Glutamatergic neuron (in vitro differentiated cells): ENCODE measurements at regions not wholly inside any gene's neighbourhood (a gene's known extent, or its start where the extent isn't known, plus 50 kb on each side); places are given as distances from the start of the nearest gene placed in this dataset.

Experiments
- DNase-seq: peaks from one replicate; pipeline ENCODE4 v3.0.0; 2022
- H3K27ac Mint-ChIP-seq: one replicate; pipeline ENCODE4 v1.8.0; 2020; ENCODE audit warnings: mild to moderate bottlenecking, mixed read lengths, inconsistent platforms; ENCODE audit not compliant: unreplicated experiment
- H3K27me3 Mint-ChIP-seq: one replicate; pipeline ENCODE4 v1.8.0; 2020; ENCODE audit warnings: mild to moderate bottlenecking, moderate library complexity, mixed read lengths, inconsistent platforms; ENCODE audit not compliant: unreplicated experiment
- H3K36me3 Mint-ChIP-seq: one replicate; pipeline ENCODE4 v1.8.0; 2020; ENCODE audit warnings: mild to moderate bottlenecking, mixed read lengths, inconsistent platforms; ENCODE audit not compliant: unreplicated experiment
- H3K4me1 Mint-ChIP-seq: one replicate; pipeline ENCODE4 v1.8.0; 2020; ENCODE audit warnings: mild to moderate bottlenecking, low read depth, mixed read lengths, inconsistent platforms; ENCODE audit not compliant: unreplicated experiment
- H3K4me3 Mint-ChIP-seq: one replicate; pipeline ENCODE4 v1.8.0; 2020; ENCODE audit warnings: mild to moderate bottlenecking, mixed read lengths, inconsistent platforms; ENCODE audit not compliant: unreplicated experiment
- H3K9me3 Mint-ChIP-seq: one replicate; pipeline ENCODE4 v1.8.0; 2020; ENCODE audit warnings: mild to moderate bottlenecking, moderate library complexity, mixed read lengths, inconsistent platforms; ENCODE audit not compliant: unreplicated experiment
- TF ChIP-seq, protein P1 (sequence below): fragments of 200-600 bp; sonication (generic); IDR thresholded peaks from one replicate; pipeline ENCODE4 v1.5.0; 2021; ENCODE audit not compliant: partially characterized antibody, unreplicated experiment

DNA sequence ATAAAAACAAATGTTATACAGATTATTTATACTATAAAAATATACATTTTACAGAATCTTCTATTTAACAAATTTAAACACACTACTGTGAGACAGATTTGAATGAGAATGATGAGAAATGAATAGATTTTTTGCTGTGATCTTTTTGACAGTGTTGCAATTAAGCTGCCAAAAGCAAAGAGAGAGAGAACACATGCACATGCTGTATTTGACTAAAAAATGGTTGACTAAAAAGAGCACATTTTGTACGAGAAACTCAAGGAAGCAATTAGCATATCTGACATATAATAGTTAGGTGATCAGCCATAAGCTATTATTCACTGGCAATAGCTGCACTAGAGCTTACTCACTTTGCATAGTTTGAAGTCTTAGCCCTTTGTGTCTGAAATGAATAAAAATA, 115.8 kb downstream of the SYT10 start:
- no peak for DNase-seq
- H3K9me3 Mint-ChIP-seq, result no peaks in the 10 kb centered on the region
- TF ChIP-seq, protein P1, sequence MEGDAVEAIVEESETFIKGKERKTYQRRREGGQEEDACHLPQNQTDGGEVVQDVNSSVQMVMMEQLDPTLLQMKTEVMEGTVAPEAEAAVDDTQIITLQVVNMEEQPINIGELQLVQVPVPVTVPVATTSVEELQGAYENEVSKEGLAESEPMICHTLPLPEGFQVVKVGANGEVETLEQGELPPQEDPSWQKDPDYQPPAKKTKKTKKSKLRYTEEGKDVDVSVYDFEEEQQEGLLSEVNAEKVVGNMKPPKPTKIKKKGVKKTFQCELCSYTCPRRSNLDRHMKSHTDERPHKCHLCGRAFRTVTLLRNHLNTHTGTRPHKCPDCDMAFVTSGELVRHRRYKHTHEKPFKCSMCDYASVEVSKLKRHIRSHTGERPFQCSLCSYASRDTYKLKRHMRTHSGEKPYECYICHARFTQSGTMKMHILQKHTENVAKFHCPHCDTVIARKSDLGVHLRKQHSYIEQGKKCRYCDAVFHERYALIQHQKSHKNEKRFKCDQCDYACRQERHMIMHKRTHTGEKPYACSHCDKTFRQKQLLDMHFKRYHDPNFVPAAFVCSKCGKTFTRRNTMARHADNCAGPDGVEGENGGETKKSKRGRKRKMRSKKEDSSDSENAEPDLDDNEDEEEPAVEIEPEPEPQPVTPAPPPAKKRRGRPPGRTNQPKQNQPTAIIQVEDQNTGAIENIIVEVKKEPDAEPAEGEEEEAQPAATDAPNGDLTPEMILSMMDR, result no peak
- no peaks in the 10 kb centered on the region for H3K27me3 Mint-ChIP-seq
- H3K4me1 Mint-ChIP-seq, result no peaks in the 10 kb centered on the region
- no peaks in the 10 kb centered on the region for H3K36me3 Mint-ChIP-seq
- no peak overlapping the region for H3K27ac Mint-ChIP-seq
- no peak overlapping the region for H3K4me3 Mint-ChIP-seq

DNA sequence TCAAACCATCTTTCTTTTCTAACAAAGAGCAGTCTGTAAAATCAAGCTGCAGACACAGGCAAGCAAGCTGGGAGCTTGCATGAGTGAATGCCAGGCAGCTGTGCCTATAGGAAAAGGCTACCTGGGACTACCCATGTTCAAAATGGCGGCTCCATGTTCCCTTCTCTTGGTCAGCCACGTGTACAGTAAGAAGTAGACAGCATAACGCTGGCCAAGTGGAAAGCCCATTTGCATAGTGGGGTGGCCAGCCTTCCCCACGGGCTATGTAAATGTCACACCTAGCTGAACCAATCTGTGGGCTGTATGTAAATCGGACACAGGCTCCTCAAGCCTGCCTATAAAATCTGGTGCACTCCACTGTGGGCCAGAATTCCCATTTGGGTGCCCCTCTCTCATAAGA, 117.1 kb downstream of the SYT10 start:
- DNase-seq, result no peak
- Mint-ChIP-seq H3K36me3 (no peaks in the 10 kb centered on the region), H3K4me1 (no peaks in the 10 kb centered on the region), H3K9me3 (no peaks in the 10 kb centered on the region), H3K4me3 (no peak overlapping the region), H3K27ac (no peak overlapping the region), H3K27me3 (no peaks in the 10 kb centered on the region)
- TF ChIP-seq, protein P1, result no peak

DNA sequence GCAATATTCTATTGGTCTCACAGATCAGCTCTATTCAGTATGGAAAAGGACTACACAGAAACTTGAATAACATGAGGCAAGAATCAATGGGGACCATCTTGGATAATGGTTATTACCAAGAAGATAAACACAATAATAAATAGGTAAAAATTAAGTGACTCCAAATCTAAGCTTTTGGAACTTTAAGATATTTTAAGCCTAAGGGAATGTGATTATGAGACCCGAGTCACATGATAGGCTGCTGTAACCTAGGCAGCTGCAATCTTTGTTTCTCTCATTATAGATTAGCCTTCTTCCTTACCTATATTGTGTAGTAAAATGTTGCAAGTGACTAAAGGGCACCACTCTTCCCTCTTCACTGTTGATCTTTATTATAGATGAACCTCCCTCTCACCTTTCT, 121.9 kb downstream of the SYT10 start:
- DNase-seq, result no peak
- H3K36me3 Mint-ChIP-seq, result no peaks in the 10 kb centered on the region
- no peaks in the 10 kb centered on the region for H3K27me3 Mint-ChIP-seq
- TF ChIP-seq, protein P1, result no peak
- no peak overlapping the region for H3K27ac Mint-ChIP-seq
- H3K4me1 Mint-ChIP-seq, result no peaks in the 10 kb centered on the region
- H3K9me3 Mint-ChIP-seq, result no peaks in the 10 kb centered on the region
- no peak overlapping the region for H3K4me3 Mint-ChIP-seq

DNA sequence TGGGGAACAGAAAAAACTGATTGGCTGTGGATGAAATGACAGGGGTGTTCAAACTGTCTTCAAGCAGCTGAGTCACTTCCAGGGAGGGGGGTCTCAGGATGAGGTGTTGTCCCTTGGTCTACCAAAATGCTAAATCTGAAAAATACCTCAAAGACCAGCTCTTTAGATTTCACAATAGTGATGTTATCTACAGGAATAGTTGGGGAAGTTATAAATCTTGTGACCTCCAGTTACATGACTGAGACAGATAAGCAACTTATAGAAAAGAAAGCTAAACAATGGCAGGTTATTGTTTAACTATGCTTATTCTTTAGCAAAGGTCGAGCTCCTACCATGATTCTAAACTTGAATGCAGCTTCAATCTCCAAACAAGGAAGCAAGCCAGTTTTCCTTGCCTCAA, 125.4 kb downstream of the SYT10 start:
- no peak overlapping the region for H3K4me3 Mint-ChIP-seq
- TF ChIP-seq, protein P1, result no peak
- no peaks in the 10 kb centered on the region for H3K36me3 Mint-ChIP-seq
- H3K27ac Mint-ChIP-seq, result no peak overlapping the region
- no peaks in the 10 kb centered on the region for H3K4me1 Mint-ChIP-seq
- H3K27me3 Mint-ChIP-seq, result peaks cover 2% of the 10 kb centered on the region
- DNase-seq, result no peak
- no peaks in the 10 kb centered on the region for H3K9me3 Mint-ChIP-seq

DNA sequence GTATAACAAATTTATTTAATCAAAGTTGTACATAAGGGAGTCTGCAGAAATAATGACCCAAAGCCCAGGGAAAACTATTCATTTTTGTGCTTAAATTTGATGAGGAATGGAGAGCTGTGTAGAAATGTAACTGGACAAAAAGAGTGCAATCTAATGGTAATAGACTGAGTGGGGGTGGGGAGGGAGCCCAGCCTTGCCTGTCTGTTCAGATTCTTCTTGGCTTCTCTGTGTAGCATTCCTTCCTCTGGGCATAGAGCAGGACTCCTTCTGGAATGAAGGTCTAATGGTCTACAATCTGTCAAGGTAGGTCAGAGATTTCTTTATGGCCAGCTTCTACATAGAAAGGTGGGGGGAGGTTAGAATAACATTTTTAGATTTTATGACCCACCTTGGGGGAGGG, 126.1 kb downstream of the SYT10 start:
- no peaks in the 10 kb centered on the region for H3K9me3 Mint-ChIP-seq
- DNase-seq, result no peak
- H3K36me3 Mint-ChIP-seq, result no peaks in the 10 kb centered on the region
- peaks cover 2% of the 10 kb centered on the region for H3K27me3 Mint-ChIP-seq
- no peak overlapping the region for H3K27ac Mint-ChIP-seq
- H3K4me1 Mint-ChIP-seq, result no peaks in the 10 kb centered on the region
- TF ChIP-seq, protein P1, result no peak
- H3K4me3 Mint-ChIP-seq, result no peak overlapping the region
